ENCODE measurements at regions not wholly inside any gene's neighbourhood (a gene's known extent, or its start where the extent isn't known, plus 50 kb on each side); places are given as distances from the start of the nearest gene placed in this dataset.

GRCh38 chr2:121033461-121033996 lies 251.5 kb downstream of the TFCP2L1 start:
- no peak for DNase-seq

DNA sequence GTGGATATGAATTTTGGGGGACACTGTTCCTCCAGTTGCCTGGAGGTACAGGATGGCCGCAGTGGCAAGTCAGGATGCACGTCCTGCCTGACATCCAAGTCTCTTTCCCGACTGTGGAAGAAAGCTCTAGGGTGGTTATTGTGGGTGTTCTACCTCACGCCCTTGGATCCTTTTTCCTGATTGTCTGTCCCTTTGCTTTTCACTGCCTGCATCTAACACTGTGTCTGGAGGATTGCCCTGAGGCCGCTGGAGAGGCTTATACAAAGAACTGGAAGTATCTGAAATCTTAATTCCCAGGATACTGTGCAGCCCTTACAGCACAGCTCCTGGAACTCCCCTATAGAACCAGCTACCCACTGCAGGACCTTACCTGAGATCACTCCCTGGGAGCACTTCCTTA lies 250.5 kb downstream of the TFCP2L1 start:
- DNase-seq: no peak

- DNase-seq: peak; percentile 81 to 98 (median 91)
These were observed 248.7 kb downstream of the TFCP2L1 start for GRCh38 chr2:121036226-121036692.

DNA sequence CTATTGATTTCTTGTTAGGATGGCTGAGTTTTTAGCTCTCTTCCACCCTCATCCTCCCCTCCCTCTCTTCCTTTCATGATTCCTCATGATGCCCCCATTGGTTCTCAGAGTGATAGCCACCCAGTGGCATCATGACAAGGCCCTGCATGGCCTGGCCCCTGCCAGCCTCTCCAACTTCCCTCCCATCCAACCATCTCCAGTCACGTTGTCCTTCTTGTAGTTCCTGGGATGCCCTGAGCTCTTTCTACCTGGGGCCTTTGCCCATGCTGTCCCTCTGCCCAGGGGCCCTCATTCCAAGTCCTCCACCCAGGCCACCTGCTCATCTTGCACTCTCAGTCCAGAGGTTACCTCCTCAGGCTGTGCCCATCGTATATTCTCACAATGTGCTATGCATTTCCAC lies 247.5 kb downstream of the TFCP2L1 start:
- DNase-seq: no peak

- DNase-seq: no peak
These were observed 247.0 kb downstream of the TFCP2L1 start for GRCh38 chr2:121038031-121038430.

- DNase-seq: no peak
These were observed 246.6 kb downstream of the TFCP2L1 start for GRCh38 chr2:121038431-121038830.

GRCh38 chr2:121038891-121039616 lies 245.9 kb downstream of the TFCP2L1 start:
- DNase-seq: peak; percentile 50 to 87 (median 73)

DNA sequence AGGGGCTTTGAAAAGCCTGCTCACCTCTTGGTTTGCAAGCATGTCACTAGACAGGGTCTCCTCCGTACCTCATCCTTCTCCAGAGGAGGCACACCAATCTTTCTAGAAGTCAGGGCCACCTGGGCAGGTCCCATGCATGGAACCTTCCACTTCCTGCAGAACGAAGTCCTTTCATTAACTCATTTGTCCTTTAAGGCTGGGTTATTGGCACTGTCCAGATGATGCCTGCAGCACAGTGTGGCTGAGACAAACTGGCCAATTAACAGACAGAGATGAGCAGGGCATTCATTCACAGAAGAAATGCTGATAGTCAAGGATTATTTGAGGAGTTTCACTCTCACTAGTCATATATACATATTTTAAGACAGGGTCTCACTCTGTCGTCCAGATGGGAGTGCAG lies 245.3 kb downstream of the TFCP2L1 start:
- no peak for DNase-seq

DNA sequence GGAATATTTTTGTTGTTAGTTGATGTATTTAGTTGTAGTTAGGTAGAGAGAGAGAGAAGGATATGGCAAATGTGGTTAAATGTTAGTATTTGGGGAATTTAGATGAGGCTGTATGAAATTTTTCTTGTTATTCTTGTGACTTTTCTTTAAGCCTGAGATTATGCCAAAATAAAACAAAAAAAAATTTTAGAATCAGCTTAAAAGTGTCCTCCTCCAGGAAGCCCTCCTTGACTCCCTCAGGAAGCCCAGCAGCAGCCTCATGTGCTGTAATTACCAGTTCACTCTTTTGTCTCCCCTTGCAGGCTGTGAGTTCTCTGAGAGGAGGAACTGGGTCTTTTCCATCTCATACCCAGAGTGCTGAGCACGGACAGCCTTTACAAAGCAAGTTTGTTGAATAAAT lies 243.5 kb downstream of the TFCP2L1 start:
- DNase-seq: no peak

DNA sequence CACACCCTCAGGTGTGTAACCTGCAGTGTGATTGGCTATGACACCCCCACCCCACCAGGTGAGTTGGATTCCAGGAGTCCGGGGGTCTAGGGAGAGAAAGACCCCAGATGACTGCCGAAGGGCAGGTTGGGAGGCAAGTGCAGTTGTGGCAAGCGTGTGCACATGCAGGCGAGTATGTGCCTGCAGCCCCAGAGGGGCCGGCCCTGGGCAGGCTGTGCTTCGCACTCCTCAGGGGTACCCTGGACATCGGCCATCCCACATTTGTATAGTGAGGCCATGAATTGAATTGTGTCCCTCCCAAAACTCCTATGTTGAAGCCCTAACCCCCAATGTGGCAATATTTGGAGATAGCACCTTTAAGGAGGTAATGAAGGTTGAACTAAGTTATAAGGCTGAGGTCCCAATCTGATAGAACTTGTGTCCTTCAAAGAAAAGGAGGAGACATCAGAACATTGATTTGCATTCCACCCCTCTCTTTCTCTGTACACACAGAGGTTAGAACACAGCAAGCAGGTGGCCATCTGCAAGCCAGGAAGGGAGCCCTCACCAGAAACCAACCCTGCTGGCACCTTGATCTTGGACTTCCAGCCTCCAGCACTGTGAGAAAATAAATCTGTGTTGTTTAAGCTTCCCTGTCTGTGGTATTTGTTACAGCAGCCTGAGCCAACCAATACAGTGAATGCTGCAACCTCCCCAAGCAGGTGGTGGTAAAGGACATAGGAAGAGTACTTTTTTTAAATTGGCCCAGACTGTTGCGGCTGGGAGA lies 241.8 kb downstream of the TFCP2L1 start:
- no peak for DNase-seq

DNA sequence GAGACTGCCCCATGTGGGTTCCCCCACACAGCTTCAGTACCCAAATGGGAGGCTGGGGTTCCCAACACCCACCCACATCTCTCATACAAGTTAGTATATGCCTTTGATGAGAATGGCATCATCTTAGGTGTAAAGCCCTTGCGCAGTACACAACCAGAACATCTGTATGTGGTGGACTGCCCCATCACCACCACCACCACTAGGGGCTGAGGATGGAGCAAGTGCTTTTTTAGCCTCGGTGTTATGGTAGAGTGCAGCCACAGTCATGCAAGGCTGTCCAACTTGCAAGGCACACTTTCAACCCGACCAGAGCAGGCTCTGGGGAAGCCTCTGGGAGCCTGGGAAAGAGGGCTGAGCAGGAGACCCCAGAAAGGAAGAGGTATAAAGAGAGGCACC lies 241.2 kb downstream of the TFCP2L1 start:
- no peak for DNase-seq

GRCh38 chr2:121044412-121044811 lies 240.6 kb downstream of the TFCP2L1 start:
- no peak for DNase-seq

DNA sequence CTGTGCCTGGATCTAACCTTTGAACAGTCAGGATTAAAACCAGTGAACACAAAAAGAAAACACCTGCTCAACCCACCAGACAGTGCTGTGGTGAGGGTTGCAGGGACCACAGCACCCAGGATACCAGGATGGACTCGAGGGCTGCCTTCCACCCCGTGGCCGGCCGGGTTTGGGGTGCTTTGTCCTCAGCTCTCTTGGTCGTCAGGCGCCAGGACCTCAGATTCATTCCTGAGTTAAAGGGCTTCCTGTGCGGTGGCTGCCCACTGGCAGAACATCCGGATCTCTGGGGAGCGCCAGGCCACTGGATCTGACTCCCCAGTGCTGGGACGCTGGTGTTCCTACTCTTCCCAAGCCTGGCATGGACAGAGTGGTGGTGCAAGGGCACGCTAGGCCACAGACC lies 239.8 kb downstream of the TFCP2L1 start:
- no peak for DNase-seq

DNA sequence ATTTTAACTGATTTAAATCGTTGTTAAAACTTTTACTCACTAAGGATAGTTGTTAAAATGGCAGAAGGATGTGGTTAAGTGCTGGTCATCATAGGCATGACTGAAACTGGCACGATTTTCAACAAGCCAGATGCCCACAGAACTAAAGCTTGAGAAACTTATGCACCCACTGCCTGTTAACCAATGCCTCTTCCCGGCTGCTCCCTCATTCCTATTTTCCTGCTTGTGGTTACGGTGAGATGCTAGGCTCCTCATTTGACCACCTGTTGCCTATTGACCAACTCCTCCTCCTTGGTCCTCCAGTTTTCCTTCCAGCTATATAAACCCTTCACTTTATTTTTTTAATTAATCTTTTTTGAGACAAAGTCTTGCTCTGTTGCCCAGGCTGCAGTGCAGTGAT lies 238.7 kb downstream of the TFCP2L1 start:
- no peak for DNase-seq

DNA sequence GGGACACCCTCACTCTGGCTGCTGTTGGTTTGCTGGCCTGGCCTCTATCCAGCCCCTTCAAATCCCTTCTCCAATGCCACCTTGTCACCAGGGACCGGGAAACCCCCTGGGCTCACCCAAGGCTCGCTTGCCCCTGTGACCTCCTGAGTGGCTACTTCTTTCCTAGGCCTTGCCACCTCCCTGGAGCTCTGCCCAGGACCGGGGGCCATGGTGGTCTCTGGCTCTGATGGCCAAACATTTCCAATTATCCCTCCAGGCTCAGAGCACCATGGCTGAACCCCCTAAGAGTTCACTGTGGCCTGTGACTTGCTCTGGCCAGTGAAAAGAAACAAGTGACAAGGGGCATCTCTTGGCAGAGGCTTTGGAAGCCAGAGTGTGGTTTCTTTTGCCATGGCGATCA lies 237.6 kb downstream of the TFCP2L1 start:
- no peak for DNase-seq

GRCh38 chr2:121049131-121049530 lies 235.9 kb downstream of the TFCP2L1 start:
- peak in 1 of 3 experiments; percentile 22 for DNase-seq

GRCh38 chr2:121049950-121050585 lies 234.9 kb downstream of the TFCP2L1 start:
- DNase-seq: no peak

- DNase-seq: no peak
These were observed 233.7 kb downstream of the TFCP2L1 start for GRCh38 chr2:121051311-121051710.

- no peak for DNase-seq
These were observed 233.0 kb downstream of the TFCP2L1 start for GRCh38 chr2:121052023-121052422.

- peak in 2 of 3 experiments; percentile 47 to 55 for DNase-seq
These were observed 232.5 kb downstream of the TFCP2L1 start for GRCh38 chr2:121052521-121052920.

DNA sequence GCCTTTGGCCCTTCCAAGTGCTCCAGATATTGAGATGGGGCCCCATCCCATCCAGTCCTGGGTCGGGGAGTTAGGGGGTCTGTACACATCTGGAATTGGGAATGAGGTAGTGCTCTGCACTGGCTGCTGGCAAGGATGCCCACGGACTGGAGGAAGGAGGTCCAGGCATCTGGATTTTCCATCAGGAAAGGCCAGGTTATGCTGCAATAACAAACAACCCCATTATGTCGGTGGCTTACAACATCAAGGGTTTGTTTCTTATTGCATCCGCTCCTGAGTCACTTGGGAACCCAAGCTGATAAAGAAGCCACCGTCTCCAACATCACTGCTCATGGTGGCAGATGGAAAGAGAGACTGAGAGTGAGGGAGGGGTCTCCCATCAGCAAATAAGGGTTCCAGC lies 229.9 kb downstream of the TFCP2L1 start:
- DNase-seq: no peak

DNA sequence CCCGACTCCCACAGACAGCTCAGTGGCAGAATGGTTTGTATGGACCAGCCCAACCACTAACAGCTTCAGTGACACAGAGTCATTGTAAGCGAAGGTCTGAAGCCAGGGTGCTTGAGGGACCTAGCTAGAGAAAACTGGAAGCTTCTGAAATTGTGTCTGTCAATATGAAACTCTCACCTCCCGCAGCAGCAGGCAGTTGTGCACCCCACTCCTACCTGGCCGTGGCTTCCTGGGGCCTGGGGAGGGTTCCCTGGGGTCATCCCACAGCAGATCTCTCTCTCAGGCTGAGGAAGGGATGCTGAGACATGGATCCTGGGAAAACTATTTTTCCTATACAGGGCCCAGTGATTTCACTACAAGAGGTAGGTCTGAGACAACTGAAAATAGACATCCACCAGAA lies 229.5 kb downstream of the TFCP2L1 start:
- no peak for DNase-seq

- peak in 2 of 3 experiments; percentile 58 to 68 for DNase-seq
These were observed 226.0 kb downstream of the TFCP2L1 start for GRCh38 chr2:121058852-121059558.
